Cardiac fibroblast (primary cell): ENCODE measurements at regions not wholly inside any gene's neighbourhood (a gene's known extent, or its start where the extent isn't known, plus 50 kb on each side); places are given as distances from the start of the nearest gene placed in this dataset.

ENCODE experiments used
- DNase-seq, 2 donors: peaks; one replicate each; pipeline versions ENCODE4 v3.0.0 to v3.0.0-alpha.2; 2010; ENCODE audit warnings: low read depth in 2 of 2
- H3K4me3 ChIP-seq, 2 donors: replicated peaks in 1 of 2; 1 replicate in 1 of 2; 2 replicates in 1 of 2; pipeline ENCODE4 v1.5.1; 2011; ENCODE audit warnings: low read depth in 2 of 2, low read length in 2 of 2, mild to moderate bottlenecking in 2 of 2, moderate library complexity in 1 of 2
- CTCF ChIP-seq: IDR thresholded peaks from one replicate; pipeline ENCODE4 v1.5.1; 2011; ENCODE audit warnings: low read depth, mild to moderate bottlenecking, low read length, inconsistent platforms

DNA sequence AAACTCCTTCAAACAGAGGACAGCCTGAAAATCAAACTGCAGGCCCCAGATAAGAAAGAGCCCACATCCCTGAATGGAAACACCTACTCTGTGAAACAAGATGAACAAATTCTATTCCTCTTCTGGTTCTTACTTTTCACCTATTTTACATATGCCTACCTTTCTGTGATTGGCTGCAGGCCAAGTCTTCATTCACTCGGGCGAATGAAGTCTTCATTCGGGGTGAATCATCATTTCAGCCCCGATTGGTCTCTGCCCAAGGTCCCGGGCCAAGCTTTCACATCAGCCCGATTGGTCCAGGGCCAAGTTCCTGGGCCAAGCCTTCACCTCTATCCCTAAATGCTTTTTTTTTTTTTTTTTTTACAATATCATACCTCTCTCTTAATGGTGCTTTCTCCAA is 529.8 kb upstream of the ACTRT1 start:
- TF ChIP-seq CTCF: no peak
- no peak for DNase-seq
- H3K4me3 ChIP-seq: no peak overlapping the region

DNA sequence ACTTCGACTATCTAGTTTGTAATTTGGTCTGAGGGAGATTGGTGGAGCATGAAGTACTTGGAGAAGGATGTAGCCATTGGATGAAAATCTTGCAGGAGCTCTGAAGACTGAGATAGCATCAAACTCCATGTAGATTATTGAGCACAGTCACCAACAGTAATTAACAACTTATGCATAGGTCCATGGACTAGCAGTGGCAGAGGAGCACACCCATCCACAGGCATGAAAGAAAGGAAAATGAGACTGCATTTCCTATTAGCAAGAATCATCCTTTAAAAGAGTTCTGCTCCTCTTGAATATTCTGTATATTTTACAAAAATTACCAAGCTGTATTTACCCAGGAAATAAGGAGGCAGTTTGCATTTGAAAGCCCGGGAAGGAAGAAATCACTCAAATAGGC is 529.4 kb upstream of the ACTRT1 start:
- no peak overlapping the region for H3K4me3 ChIP-seq
- no peak for DNase-seq
- TF ChIP-seq CTCF: no peak

GRCh38 chrX:128543114-128543513 is 490.9 kb upstream of the ACTRT1 start:
- no peak for DNase-seq
- H3K4me3 ChIP-seq: no peak overlapping the region
- TF ChIP-seq CTCF: no peak

DNA sequence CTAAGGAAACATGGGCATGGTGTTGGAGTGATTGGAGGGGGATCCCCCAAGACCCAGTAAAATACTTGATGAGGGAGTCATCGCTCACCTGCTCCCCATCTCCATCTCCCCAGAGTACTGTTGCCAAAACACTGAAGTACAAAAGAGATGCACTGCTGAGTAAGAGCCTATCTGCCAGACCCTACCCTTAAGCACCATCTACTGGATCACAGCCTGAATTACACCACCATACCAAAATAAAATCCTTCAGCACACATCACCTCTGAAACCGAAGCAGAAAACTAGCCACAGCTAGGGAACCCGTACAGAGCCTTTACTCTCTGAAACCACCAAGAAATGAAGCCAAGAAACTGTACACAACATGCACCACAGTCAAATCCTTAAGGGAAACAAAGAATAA is 466.3 kb upstream of the ACTRT1 start:
- H3K4me3 ChIP-seq: no peak overlapping the region
- DNase-seq: peak in 1 of 2 donors; percentile 5
- TF ChIP-seq CTCF: no peak

GRCh38 chrX:128517691-128518090 is 465.5 kb upstream of the ACTRT1 start:
- TF ChIP-seq CTCF: no peak

GRCh38 chrX:128504496-128504895 is 452.3 kb upstream of the ACTRT1 start:
- DNase-seq: no peak
- no peak overlapping the region for H3K4me3 ChIP-seq
- TF ChIP-seq CTCF: no peak

More at GRCh38 chrX:128517691-128518090, 465.5 kb upstream of the ACTRT1 start:
- DNase-seq: no peak
- H3K4me3 ChIP-seq: no peak overlapping the region

- no peak for TF ChIP-seq CTCF
- no peak overlapping the region for H3K4me3 ChIP-seq
- no peak for DNase-seq
Observed at GRCh38 chrX:128464116-128464515, 411.9 kb upstream of the ACTRT1 start.
